Fibroblast of skin of abdomen (primary cell): ENCODE measurements at regions not wholly inside any gene's neighbourhood (a gene's known extent, or its start where the extent isn't known, plus 50 kb on each side); places are given as distances from the start of the nearest gene placed in this dataset.
"Not testable (repeated sequence)": the region's sequence is repeated elsewhere in the genome, so short reads cannot be mapped to it uniquely, and the experiment has no call there.

Experiments
- DNase-seq: peaks from one replicate; pipeline ENCODE4 v3.0.0-alpha.2; 2013

DNA sequence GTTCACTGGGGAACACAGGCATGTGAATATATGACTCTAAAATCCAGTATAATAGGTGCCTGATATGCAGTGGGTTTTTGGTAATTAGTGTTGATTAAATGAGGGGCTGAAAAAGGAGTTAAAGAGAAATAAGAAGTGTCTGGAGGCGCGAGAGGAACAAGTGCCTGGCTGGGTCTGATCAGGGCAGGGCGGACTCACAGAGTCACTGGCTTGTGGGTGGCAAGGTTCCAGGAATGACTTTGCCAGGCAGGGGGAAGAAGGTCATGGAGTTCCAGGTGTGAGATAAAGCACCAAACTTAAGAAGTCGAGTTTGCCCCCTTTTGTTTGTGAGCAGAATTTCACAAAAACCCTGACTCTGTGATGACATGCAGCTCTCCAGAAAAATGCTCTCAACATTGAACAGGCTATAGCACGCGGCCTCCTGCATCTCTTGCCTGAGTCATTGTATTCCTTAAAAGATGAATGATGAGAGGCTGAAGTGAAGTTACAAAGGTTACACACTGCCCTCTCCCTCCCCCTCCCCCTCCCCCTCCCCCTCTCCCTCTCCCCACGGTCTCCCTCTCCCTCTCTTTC is 63.0 kb upstream of the LMCD1 start:
- DNase-seq: no peak

DNA sequence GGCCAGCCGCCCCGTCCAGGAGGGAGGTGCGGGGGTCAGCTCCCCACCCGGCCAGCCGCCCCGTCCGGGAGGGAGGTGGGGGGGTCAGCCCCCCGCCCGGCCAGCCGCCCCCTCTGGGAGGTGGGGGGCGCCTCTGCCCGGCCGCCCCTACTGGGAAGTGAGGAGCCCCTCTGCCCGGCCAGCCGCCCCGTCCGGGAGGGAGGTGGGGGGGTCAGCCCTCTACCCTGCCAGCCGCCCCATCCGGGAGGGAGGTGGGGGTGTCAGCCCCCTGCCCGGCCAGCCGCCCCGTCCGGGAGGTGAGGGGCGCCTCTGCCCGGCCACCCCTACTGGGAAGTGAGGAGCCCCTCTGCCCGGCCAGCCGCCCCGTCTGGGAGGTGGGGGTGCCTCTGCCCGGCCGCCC is 61.5 kb upstream of the LMCD1 start:
- not testable (repeated sequence) for DNase-seq

DNA sequence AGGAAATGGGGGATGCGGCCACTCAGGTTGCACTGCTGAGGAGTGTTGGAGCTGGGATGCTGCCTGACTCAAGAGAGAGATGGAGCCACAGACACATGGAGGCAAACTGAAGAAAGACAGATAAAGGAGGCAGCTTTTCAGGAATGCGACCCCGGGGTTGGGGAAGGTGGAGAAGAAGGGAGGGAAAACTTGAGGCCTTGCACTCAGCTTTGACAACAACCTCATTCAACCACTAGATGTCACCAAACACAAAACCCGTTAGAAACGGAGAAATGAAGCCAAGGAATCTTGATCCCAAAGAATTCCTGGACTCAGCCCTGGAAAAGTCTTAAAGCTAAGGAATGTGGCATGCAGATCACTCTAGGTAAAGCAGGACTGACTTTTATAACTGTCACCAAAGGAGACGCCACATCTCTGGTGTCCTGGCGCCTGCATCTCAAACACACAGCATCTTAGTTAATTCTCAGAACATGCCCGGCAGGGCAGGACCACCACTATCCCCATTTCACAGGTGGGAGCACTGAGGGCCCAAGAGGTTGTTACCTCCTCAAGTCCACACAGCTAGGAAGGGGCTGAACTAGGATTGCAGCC is 59.6 kb upstream of the LMCD1 start:
- peak; percentile 83 for DNase-seq

DNA sequence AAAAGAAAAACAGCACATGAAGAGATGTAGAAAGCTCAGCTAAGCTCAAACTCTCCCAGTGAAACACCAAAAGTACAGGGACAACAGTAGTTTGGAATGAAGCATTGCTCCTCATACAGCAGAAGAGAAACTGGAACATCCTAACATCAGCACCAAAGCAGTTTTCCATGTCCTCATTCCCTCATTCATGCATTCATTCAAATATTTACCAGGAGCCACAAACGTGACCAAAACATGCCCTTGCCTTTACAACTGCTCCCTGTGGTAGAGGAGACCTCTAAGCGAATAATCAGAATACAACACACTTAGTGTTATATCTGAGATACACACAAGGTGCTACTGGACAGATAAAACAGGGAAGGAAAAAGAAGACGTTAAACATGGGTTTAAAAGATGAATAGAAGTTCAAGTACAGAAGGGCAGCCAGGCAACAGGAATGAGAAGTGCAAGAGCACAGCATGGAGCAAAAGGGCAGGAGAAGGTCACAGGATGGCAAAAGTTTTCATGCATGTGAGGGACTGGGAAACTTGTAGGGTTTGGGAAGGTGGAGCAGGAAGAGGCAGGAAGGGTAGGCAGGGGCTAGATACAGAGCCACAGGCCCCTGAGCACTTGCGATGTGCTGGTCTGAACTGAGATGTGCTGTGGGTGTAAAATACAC is 58.5 kb upstream of the LMCD1 start:
- no peak for DNase-seq

DNA sequence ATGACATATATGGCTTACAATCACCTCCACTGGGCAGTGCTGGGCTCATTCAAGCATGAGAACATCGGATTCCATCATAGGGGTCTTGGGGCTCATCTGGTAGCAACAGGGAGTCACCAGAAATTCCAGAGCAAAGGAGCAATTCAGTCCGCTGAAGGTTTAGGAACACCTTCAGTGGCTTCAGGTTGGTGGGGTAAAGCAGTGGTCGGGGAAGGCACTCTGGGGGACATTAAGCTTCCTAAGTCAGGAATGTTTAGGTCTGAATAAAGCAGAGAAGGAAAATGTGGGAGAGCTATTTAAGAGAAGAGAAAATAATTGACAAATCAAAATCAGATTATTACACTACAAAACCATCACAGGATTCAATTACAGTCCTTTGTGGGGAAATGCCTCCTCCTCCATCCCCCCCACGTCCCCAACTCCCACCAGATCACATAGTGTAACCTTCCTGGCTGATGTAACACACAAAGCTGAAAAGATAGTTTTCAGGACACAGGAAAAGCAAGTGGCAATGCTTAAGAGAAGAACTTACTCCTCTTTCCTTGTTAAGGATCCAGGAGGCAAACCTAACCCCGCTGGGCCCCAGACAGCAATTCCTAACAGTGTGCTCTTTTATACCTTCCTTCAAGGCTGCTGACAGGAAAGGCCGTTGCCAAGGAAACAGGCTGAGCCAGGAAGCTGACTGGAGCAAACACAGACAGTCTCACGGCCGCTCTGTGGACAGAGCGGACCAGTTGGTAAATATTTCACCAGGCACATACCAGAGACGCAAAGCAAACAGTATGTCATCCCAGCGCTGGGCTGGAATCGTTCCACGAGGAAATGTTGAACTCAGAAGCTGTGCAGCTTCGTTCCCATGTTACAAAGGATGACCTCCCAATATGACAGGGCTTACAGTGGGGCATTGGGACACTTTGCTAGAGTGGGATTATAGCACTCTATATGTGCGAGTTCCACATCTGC is 57.5 kb upstream of the LMCD1 start:
- DNase-seq: peak; percentile 99

DNA sequence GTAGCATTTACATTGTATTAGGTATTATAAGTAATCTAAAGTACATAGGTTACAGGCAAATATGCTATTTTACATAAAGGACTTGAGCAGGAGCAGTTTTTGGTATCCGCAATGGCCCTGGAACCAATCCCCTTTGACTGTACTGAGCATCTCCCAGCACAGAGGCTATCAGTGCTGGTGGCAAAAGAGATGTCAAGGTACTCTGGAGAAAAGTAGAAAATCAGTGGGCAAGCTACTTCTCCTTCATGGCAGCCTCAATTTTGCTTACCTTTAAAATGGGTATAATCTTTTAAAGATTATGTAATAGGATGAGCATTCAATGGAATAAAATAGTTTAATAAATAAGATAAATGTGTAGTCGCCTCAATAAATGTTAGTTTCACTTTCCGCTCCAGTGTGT is 56.7 kb upstream of the LMCD1 start:
- no peak for DNase-seq

DNA sequence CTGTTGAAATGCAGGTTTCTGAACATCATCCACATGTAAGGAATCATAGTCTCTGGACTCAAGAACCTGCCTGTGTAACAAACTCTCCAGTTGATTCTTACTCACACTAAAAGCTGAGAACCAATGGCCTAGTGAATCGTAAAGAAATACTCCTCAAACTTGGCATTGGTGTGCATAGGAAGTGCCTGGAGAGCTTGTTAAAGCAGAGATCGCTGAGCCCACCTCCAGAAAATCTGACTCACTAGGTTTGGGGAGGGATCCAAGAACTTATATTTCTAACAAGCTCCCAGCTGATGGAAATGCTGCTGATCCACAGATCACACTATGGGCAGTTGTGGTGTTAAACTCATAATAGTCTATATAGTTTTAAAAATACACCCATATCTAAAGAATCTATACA is 55.8 kb upstream of the LMCD1 start:
- peak; percentile 95 for DNase-seq

DNA sequence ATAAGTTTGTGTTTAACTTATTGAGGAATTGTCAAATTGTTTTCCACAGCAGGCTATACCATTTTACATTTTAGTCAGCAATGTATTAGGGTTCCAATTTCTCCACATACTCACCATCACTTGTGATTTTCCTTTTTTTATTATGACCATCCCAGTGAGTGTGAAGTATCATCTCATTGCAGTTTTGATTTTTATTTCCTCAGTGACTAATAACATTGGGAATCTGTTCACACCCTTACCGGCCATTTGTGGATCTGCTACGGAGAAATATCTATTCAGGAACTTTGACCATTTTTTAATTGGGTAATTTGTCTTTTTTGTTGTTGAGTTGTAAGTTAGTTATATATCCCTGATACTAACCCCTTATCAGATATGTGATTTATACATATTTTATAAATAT is 54.8 kb upstream of the LMCD1 start:
- DNase-seq: no peak

DNA sequence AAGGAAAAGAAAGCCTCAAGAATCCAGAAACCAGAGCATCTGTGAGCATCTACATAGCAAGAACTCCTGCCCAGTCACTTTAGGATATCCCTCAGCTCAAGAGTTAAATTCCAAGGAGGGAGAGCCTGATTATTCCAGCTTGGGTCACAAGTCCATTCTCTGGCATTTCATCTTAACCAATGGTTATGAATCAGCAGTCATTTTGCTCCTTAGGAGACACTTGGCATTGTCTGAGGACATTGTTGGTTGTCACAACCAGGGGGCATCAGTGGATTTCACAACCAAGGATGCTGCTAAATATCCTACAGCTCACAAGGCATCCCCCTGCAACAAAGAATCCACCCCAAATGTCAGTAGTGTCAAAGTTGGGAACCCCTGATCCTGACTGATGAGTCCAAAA is 51.0 kb upstream of the LMCD1 start:
- peak; percentile 46 for DNase-seq

DNA sequence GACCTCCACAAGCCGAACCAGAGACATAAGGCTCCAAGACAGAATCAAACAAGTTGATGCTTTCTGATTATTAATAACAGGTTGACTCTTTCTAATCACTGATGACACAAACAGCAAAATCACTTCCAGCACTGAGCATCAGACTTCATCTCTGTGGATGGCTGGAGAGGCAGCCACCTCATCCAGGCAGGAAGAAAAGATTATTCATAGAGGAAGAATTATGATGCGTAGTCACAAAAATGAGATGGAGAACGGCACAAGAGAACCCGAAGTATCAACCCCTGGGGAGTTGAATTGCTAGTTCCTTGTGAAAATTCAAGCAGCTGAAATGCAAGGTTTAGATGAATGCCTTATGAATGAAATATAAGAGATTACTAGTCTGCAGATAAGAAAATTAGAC is 49.9 kb upstream of the LMCD1 start:
- peak; percentile 84 for DNase-seq
